ENCODE measurements at regions not wholly inside any gene's neighbourhood (a gene's known extent, or its start where the extent isn't known, plus 50 kb on each side); places are given as distances from the start of the nearest gene placed in this dataset.

GRCh38 chr7:93046641-93047040 lies 71.1 kb downstream of the SAMD9 start:
- TF ChIP-seq, protein P1, sequence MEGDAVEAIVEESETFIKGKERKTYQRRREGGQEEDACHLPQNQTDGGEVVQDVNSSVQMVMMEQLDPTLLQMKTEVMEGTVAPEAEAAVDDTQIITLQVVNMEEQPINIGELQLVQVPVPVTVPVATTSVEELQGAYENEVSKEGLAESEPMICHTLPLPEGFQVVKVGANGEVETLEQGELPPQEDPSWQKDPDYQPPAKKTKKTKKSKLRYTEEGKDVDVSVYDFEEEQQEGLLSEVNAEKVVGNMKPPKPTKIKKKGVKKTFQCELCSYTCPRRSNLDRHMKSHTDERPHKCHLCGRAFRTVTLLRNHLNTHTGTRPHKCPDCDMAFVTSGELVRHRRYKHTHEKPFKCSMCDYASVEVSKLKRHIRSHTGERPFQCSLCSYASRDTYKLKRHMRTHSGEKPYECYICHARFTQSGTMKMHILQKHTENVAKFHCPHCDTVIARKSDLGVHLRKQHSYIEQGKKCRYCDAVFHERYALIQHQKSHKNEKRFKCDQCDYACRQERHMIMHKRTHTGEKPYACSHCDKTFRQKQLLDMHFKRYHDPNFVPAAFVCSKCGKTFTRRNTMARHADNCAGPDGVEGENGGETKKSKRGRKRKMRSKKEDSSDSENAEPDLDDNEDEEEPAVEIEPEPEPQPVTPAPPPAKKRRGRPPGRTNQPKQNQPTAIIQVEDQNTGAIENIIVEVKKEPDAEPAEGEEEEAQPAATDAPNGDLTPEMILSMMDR (conservative IDR thresholded peaks at IDR 0.05; ENCODE audit: low read length): no peak
- TF ChIP-seq EZH2phosphoT487 (IDR thresholded peaks at IDR 0.05; ENCODE audit: borderline replicate concordance, low read depth, low read length): no peak
